HUES48 (cell line): ENCODE measurements at regions not wholly inside any gene's neighbourhood (a gene's known extent, or its start where the extent isn't known, plus 50 kb on each side); places are given as distances from the start of the nearest gene placed in this dataset.

Experiments
- H3K27ac ChIP-seq: one replicate; pipeline ENCODE4 v1.7.0; 2013; ENCODE audit warnings: low read depth, low read length, inconsistent platforms
- H3K27me3 ChIP-seq: 2 replicates; pipeline ENCODE4 v1.6.1; 2013; ENCODE audit warnings: mild to moderate bottlenecking, low read length; ENCODE audit not compliant: control insufficient read depth, insufficient read depth
- H3K36me3 ChIP-seq: 2 replicates; pipeline ENCODE4 v1.6.1; 2013; ENCODE audit warnings: low read length; ENCODE audit not compliant: control insufficient read depth, insufficient read depth
- H3K4me1 ChIP-seq: 2 replicates; pipeline ENCODE4 v1.6.1; 2013; ENCODE audit warnings: mild to moderate bottlenecking, low read length; ENCODE audit not compliant: control insufficient read depth, insufficient read depth
- H3K4me3 ChIP-seq: 2 replicates; pipeline ENCODE4 v1.5.1; 2013; ENCODE audit warnings: mild to moderate bottlenecking, low read depth, low read length
- H3K9ac ChIP-seq: 2 replicates; pipeline ENCODE4 v1.6.1; 2013; ENCODE audit warnings: mild to moderate bottlenecking, low read depth, low read length, moderate library complexity
- H3K9me3 ChIP-seq: 2 replicates; pipeline ENCODE4 v1.6.1; 2013; ENCODE audit warnings: low read length; ENCODE audit not compliant: control insufficient read depth, insufficient read depth

GRCh38 chr5:101687349-101687985, 608.6 kb downstream of the SLCO4C1 start:
- no peak overlapping the region for H3K4me3 ChIP-seq
- no peaks in the 10 kb centered on the region for H3K27me3 ChIP-seq
- H3K9ac ChIP-seq, result no peak overlapping the region
- peaks cover 31% of the 10 kb centered on the region for H3K4me1 ChIP-seq
- no peaks in the 10 kb centered on the region for H3K36me3 ChIP-seq
- no peak overlapping the region for H3K27ac ChIP-seq
- H3K9me3 ChIP-seq, result no peaks in the 10 kb centered on the region

- no peaks in the 10 kb centered on the region for H3K36me3 ChIP-seq
- H3K4me3 ChIP-seq, result peak overlapping the region; percentile 42; the same call in 1 of the 2 replicates
- peaks cover 31% of the 10 kb centered on the region for H3K4me1 ChIP-seq
- peak overlapping the region; percentile 34 for H3K27ac ChIP-seq
- H3K27me3 ChIP-seq, result no peaks in the 10 kb centered on the region
- no peaks in the 10 kb centered on the region for H3K9me3 ChIP-seq
- H3K9ac ChIP-seq, result peak overlapping the region; percentile 22; the same call in 1 of the 2 replicates
Observed at GRCh38 chr5:101686536-101687157, 609.4 kb downstream of the SLCO4C1 start.

- Histone ChIP-seq H3K4me1 (peaks cover 11% of the 10 kb centered on the region; the same call in 1 of the 2 replicates), H3K27ac (no peak overlapping the region), H3K27me3 (no peaks in the 10 kb centered on the region), H3K36me3 (no peaks in the 10 kb centered on the region), H3K9me3 (no peaks in the 10 kb centered on the region), H3K4me3 (no peak overlapping the region), H3K9ac (no peak overlapping the region)
Observed at GRCh38 chr5:101679816-101680215, 616.3 kb downstream of the SLCO4C1 start.

GRCh38 chr5:101678481-101679193, 617.4 kb downstream of the SLCO4C1 start:
- Histone ChIP-seq H3K9me3 (no peaks in the 10 kb centered on the region), H3K36me3 (no peaks in the 10 kb centered on the region), H3K4me1 (peaks cover 11% of the 10 kb centered on the region; the same call in 1 of the 2 replicates), H3K9ac (no peak overlapping the region), H3K4me3 (peak overlapping the region; percentile 29; the same call in 1 of the 2 replicates), H3K27ac (peak overlapping the region; percentile 21), H3K27me3 (no peaks in the 10 kb centered on the region)

- Histone ChIP-seq H3K27me3 (no peaks in the 10 kb centered on the region), H3K4me1 (peaks cover 11% of the 10 kb centered on the region; the same call in 1 of the 2 replicates), H3K9ac (no peak overlapping the region), H3K4me3 (no peak overlapping the region), H3K27ac (peak overlapping the region; percentile 21), H3K36me3 (no peaks in the 10 kb centered on the region), H3K9me3 (no peaks in the 10 kb centered on the region)
Observed at GRCh38 chr5:101677961-101678360, 618.1 kb downstream of the SLCO4C1 start.

- Histone ChIP-seq H3K9ac (no peak overlapping the region), H3K36me3 (no peaks in the 10 kb centered on the region), H3K27ac (no peak overlapping the region), H3K9me3 (no peaks in the 10 kb centered on the region), H3K4me1 (peaks cover 11% of the 10 kb centered on the region; the same call in 1 of the 2 replicates), H3K27me3 (no peaks in the 10 kb centered on the region), H3K4me3 (no peak overlapping the region)
Observed at GRCh38 chr5:101676646-101677045, 619.4 kb downstream of the SLCO4C1 start.

- H3K27me3 ChIP-seq, result no peaks in the 10 kb centered on the region
- H3K4me3 ChIP-seq, result no peak overlapping the region
- H3K9ac ChIP-seq, result no peak overlapping the region
- no peaks in the 10 kb centered on the region for H3K9me3 ChIP-seq
- H3K4me1 ChIP-seq, result peaks cover 11% of the 10 kb centered on the region; the same call in 1 of the 2 replicates
- H3K27ac ChIP-seq, result no peak overlapping the region
- H3K36me3 ChIP-seq, result no peaks in the 10 kb centered on the region
Observed at GRCh38 chr5:101675510-101676219, 620.4 kb downstream of the SLCO4C1 start.

- Histone ChIP-seq H3K9ac (no peak overlapping the region), H3K9me3 (no peaks in the 10 kb centered on the region), H3K27me3 (no peaks in the 10 kb centered on the region), H3K4me3 (no peak overlapping the region), H3K4me1 (peaks cover 6% of the 10 kb centered on the region; the same call in 1 of the 2 replicates), H3K27ac (no peak overlapping the region), H3K36me3 (no peaks in the 10 kb centered on the region)
Observed at GRCh38 chr5:101673120-101673519, 623.0 kb downstream of the SLCO4C1 start.

- no peaks in the 10 kb centered on the region for H3K27me3 ChIP-seq
- no peak overlapping the region for H3K27ac ChIP-seq
- H3K9ac ChIP-seq, result no peak overlapping the region
- no peak overlapping the region for H3K4me3 ChIP-seq
- no peaks in the 10 kb centered on the region for H3K36me3 ChIP-seq
- H3K9me3 ChIP-seq, result no peaks in the 10 kb centered on the region
- H3K4me1 ChIP-seq, result peaks cover 4% of the 10 kb centered on the region
Observed at GRCh38 chr5:101664071-101664791, 631.9 kb downstream of the SLCO4C1 start.

- Histone ChIP-seq H3K4me1 (peaks cover 4% of the 10 kb centered on the region), H3K9me3 (no peaks in the 10 kb centered on the region), H3K27ac (no peak overlapping the region), H3K36me3 (no peaks in the 10 kb centered on the region), H3K4me3 (no peak overlapping the region), H3K27me3 (no peaks in the 10 kb centered on the region), H3K9ac (no peak overlapping the region)
Observed at GRCh38 chr5:101663543-101663942, 632.5 kb downstream of the SLCO4C1 start.
